A549 (cell line): ENCODE measurements at regions not wholly inside any gene's neighbourhood (a gene's known extent, or its start where the extent isn't known, plus 50 kb on each side); places are given as distances from the start of the nearest gene placed in this dataset.
"Not testable (repeated sequence)": the region's sequence is repeated elsewhere in the genome, so short reads cannot be mapped to it uniquely, and the experiment has no call there.

ENCODE experiments used
- ATAC-seq, 2 experiments: fragments of 200-7000 bp in 1 of 2; fragments of >200 bp in 1 of 2; cut with Nextera tagmentation in 1 of 2; cut with Tn5 transposase in 1 of 2; 3 replicates each; pipeline versions ENCODE4 v1.8.0 to v1.9.1; 2018 to 2020; ENCODE audit warnings: mild to moderate bottlenecking in 1 of 2, moderate library complexity in 1 of 2
- CTCF ChIA-PET: fragments of 300-600 bp; sonication (Branson Sonifier 250); formaldehyde crosslinking; extraction: SDS; loops from one replicate; lab custom pipeline; 2021; ENCODE audit warnings: antibody characterized with exemption, inconsistent platforms; lab: Yijun Ruan, JAX
- POLR2A ChIA-PET: fragments of 350-600 bp; formaldehyde crosslinking; extraction: SDS; loops from one replicate; lab custom pipeline; 2021; ENCODE audit warnings: antibody characterized with exemption, inconsistent platforms; lab: Yijun Ruan, JAX
- DNase-seq, 2 experiments: peaks; one replicate each; pipeline versions ENCODE4 v3.0.0 to v3.0.0-alpha.2; 2011 to 2016; ENCODE audit warnings: low read depth in 1 of 2, low spot score in 1 of 2
- FAIRE-seq: peaks from 2 replicates; lab custom pipeline; 2011; peaks lifted over from hg19 to GRCh38; lab: Jason Lieb, UNC
- H3K27ac ChIP-seq, 2 experiments: fragments of >200 bp; sonication (Bioruptor Twin); formaldehyde crosslinking; 3 replicates each; pipeline ENCODE4 v1.5.1; 2016 to 2017
- H3K4me1 ChIP-seq: fragments of >200 bp; sonication (Bioruptor Twin); formaldehyde crosslinking; 3 replicates; pipeline ENCODE4 v1.6.1; 2016
- H3K4me2 ChIP-seq: fragments of >200 bp; sonication (Bioruptor Twin); formaldehyde crosslinking; 3 replicates; pipeline ENCODE4 v1.6.1; 2016
- H3K4me3 ChIP-seq: fragments of >200 bp; sonication (Bioruptor Twin); formaldehyde crosslinking; 3 replicates; pipeline ENCODE4 v1.5.1; 2016
- H3K9me3 ChIP-seq: fragments of >200 bp; sonication (Bioruptor Twin); formaldehyde crosslinking; 3 replicates; pipeline ENCODE4 v1.6.1; 2016
- WGBS: methylation state at CpG from one replicate; pipeline ENCODE4 v1.1.6; 2017; ENCODE audit errors: missing lambda C conversion rate; 5-methylcytosine and 5-hydroxymethylcytosine counted together

DNA sequence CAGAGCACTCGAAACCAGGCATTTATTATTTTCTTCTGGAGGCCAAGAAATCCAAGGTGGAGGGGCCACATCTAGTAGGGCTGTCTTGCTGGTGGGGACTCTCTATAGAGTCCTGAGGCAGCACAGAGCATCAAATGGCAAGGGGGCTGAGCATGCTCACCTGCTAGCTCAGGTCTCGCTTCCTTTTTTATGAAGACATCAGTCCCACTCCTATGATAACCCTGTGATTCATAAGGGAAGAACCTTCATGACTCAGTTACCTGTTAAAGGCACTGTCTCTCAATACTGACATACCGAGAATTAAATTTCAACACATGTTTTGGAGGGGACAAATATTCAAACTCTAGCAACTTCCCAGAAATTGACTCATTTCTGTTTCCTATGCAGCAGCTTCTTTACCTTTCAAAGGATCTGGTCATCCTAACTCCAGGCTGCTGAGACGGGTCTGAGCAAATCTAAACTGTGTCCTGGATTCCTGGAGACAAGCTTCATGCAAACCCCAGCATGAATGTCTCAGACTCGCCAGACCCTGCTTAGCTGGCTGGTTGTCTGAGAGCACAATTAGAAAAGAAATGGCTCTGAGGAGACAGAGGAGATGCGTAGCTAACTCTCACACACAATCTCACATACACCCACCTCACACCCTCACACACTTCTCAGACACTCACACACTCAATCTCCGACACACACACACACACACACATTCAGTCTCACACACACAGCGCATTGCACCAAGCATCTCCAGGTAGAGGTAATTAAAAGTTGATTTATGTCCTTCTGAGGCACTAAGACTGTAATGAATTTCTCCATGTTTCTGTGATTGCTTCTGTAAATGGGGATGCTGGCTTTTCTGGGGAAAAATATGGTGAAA, 280.8 kb downstream of the BCL2L11 start:
- H3K4me3 ChIP-seq, H3K9me3 ChIP-seq, DNase-seq, H3K27ac ChIP-seq, H3K4me1 ChIP-seq, CTCF ChIA-PET, POLR2A ChIA-PET, H3K4me2 ChIP-seq, FAIRE-seq, ATAC-seq: not testable (repeated sequence)
- 89% methylated on average over 3 of the region's 8 CpGs for WGBS

DNA sequence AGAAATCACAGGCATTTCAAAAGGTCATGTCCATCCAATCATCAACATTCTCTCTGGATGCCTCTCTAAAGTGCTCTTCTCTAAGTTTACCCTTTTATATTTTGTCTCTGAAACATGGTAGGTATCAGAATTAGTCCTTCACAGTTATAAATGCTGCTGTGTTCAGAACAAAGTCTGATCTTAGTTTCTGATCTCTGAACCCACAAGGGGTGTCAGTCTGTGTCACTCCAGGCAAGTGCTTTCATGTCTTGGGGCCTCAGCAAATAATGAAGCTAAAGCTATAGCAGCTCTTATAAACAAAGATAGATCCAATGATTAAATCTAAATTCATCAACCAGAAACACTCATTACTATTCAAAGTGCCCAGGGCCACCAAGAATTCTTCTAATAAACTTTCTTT, 281.7 kb downstream of the BCL2L11 start:
- CTCF ChIA-PET, POLR2A ChIA-PET, FAIRE-seq: not testable (repeated sequence)

DNA sequence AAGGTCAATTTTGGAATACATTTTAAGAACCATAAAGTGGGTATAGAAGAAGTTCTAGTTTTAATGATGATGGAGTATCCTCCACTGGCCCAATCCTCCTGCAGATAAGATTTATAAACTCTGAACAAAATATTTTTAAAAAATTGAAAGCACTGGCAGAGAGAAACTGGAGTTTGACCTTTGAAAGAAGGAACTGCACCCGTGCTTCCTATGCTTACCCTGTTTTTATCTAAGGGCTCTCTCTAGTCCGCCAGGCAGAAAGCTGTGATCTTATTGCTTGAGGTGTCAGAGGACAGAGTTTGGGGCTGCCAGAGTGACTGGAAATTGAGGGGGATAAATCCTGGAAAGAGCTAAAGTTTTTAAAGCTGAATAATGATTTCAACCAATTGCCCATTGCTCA, 282.6 kb downstream of the BCL2L11 start:
- DNase-seq, POLR2A ChIA-PET, H3K4me2 ChIP-seq, H3K4me1 ChIP-seq, CTCF ChIA-PET, H3K9me3 ChIP-seq, ATAC-seq, FAIRE-seq, H3K27ac ChIP-seq, H3K4me3 ChIP-seq: not testable (repeated sequence)
- WGBS: 75% methylated on average over 2 of the region's 2 CpGs

More for the DNA sequence above, 281.7 kb downstream of the BCL2L11 start:
- ATAC-seq, H3K4me2 ChIP-seq, H3K4me3 ChIP-seq, DNase-seq, H3K4me1 ChIP-seq, H3K27ac ChIP-seq, H3K9me3 ChIP-seq: not testable (repeated sequence)

DNA sequence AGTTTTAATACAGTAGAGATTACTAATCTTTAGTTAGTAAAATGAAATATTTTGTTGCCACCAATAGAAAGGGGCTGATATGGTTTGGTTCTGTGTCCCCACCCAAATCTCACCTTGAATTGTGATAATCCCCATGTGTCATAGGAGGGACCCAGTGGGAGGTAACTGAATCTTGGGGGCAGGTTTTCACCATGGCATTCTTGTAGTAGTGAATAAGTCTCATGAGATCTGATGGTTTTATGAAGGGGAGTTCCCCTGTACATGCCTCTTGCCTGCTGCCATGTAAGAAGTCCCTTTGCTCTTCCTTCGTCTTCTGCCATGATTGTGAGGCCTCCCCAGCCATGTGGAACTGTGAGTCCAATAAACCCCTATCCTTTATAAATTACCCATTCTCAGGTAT, 285.9 kb downstream of the BCL2L11 start:
- H3K27ac ChIP-seq, POLR2A ChIA-PET, FAIRE-seq, DNase-seq, H3K4me1 ChIP-seq, CTCF ChIA-PET, H3K9me3 ChIP-seq, H3K4me3 ChIP-seq, H3K4me2 ChIP-seq, ATAC-seq: not testable (repeated sequence)
- no CpG with 5 or more reads among the region's 1 CpG for WGBS

DNA sequence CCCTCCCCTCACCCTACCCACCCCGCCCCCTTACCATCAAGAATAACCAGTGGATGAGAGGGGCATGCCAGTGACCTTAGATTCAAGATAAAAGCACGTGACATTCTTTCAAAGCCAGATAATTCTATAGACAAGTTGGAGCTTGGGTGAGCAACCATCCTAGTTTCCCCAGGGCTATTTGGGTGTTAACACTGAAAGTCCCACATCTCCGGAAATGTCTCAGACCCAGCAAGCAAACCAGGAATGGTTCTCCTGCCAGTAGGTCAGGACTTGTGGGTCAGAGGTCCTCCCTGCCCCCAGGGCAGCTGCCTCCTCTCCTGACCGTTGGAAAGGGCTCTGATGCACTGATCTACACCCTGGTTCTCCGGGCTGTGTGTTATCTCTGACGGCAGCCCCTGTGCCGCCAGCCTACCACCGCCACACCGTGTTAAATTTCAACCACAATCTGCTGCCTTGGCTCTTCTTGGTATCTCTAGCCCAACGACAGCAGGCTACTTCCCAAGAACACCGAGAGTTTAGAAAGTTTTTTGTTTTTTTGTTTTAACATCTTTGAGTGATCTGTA, 287.0 kb downstream of the BCL2L11 start:
- H3K4me1 ChIP-seq, CTCF ChIA-PET, FAIRE-seq, H3K9me3 ChIP-seq, DNase-seq, H3K27ac ChIP-seq, H3K4me3 ChIP-seq, H3K4me2 ChIP-seq, POLR2A ChIA-PET: not testable (repeated sequence)
- 60% methylated on average over 1 of the region's 11 CpGs for WGBS
- ATAC-seq: peak; percentile 61 to 76; a peak in 4 of 6 replicates

DNA sequence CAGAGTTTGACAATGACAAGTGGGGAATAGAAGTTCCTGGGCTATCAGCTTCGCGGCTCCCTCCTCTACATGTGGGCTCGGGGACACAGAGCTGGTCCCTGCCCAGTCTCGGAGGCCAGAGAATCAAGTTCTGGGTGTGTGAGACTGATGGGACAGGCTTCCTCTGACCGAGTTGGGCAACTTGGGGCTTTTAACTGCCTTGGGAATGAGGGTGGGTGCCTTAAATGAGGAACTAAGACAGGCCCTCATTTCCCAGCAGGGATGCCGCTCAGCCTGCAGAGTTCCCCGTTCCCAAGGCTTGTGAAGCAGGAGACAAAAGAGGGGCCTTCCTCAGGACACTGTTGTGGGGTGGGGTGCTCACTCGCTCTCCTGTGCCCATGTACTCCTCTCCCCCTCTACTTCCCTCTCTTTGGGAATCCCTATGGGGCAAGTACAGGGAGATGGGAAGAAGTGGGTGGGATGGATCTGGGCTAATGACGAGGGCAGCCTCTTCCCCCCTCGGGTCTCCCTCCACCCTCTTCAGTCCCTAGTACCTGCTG, 290.2 kb downstream of the BCL2L11 start:
- 77% methylated on average over 4 of the region's 10 CpGs for WGBS
- DNase-seq, H3K9me3 ChIP-seq, POLR2A ChIA-PET, FAIRE-seq, H3K27ac ChIP-seq, CTCF ChIA-PET, ATAC-seq, H3K4me3 ChIP-seq, H3K4me2 ChIP-seq, H3K4me1 ChIP-seq: not testable (repeated sequence)

DNA sequence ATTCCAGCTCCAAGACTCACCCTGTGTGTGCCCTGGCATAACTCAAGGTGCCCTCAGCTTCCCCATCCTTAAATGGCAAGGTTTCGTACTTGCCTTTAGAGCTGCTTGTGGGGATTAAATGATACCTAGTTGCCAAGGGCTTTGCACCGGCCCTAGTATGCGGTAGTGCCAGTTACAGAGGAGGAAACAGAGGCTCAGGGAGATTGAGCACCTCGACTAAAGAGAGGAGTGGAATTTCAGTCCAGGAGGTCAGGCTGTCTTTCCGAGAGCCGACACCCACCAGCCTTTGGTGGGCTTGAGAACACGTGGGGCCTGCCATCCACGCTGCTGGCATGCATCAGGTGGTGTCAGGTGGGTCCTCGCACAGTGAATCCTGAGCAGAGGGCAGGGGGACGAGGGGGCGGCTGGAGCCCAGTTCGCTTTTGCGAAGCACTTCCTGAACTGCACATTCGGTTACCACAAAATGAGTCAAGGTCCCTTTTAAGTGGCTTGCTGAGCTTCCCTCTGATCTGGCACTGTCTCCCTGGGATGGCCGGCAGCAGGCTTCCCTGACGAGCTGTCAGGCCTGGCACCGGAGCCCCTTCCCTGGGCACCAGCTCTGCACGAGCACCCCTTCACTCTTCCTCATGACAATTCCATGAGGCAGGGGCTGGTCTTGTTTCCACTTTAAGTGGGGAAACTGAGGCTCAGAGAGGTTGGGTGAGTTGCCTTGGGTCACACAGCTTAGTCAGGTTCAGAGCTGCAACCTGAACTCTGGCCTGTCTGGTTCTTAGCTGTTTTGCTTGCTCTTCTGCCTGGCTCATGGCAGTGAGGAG, 291.4 kb downstream of the BCL2L11 start:
- H3K4me1 ChIP-seq, DNase-seq, H3K4me3 ChIP-seq, ATAC-seq, POLR2A ChIA-PET, CTCF ChIA-PET, FAIRE-seq, H3K9me3 ChIP-seq, H3K27ac ChIP-seq, H3K4me2 ChIP-seq: not testable (repeated sequence)
- WGBS: 93% methylated on average over 9 of the region's 18 CpGs

DNA sequence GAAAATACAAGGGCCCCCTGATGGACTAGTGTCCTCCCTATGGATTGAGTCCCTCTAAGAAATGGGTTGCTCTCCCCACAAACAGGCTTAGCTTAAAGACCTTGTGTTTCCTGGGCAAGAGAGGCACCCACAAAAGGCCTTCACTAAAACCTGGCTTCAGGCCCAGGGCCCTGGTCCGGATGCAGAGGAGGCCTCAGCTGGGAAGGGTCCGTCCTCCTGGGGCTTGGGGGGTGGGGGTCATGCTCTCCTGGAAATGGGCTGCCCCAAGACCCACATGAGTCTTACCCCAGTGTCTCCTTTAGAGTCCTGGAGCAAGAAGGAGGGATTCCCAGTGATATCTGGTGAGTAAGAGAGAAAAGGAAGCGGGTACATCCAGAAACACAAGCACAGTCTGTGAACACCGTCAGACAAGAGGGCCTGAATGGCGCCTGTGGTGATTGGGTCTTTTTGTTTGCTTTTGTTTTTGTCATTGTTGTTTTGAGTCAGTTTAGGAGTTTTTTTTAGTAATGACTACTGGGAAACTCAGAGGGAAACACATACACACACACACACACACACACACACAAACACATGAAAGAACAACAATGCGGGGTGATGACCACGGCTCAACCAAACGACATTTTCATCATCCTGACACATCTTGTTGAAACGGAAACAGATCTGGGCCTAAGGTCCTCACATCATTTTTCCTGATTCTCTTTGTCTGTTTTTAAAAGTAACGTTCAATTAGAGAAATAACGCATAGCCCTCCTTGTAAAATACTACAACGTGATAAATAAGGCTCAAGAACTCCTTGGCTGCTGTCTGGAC, 292.3 kb downstream of the BCL2L11 start:
- H3K4me3 ChIP-seq, FAIRE-seq, H3K9me3 ChIP-seq, H3K4me2 ChIP-seq, ATAC-seq, POLR2A ChIA-PET, H3K4me1 ChIP-seq, H3K27ac ChIP-seq, DNase-seq, CTCF ChIA-PET: not testable (repeated sequence)
- WGBS: 90% methylated on average over 10 of the region's 12 CpGs

DNA sequence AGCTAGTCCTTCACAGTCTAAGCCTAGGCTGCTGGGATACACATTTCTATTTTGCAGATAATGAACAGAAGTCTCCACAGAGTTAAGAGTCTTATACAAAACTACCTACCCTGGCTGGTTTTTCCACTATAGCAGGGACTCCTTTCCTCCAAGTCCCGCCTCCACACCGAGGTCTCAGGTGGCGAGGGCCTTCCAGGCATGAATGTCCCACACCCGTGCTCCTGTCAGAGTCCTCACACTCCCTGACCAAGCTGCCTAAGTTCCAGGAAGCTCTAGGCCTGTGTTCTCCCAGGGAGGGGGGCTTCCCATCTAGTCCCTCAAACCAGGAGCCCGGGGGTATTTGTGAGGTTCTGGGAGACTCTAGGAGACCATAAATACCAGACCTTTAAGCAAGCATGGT, 293.2 kb downstream of the BCL2L11 start:
- H3K4me3 ChIP-seq, H3K4me2 ChIP-seq, CTCF ChIA-PET, DNase-seq, H3K9me3 ChIP-seq, POLR2A ChIA-PET, FAIRE-seq, ATAC-seq, H3K27ac ChIP-seq: not testable (repeated sequence)
- H3K4me1 ChIP-seq: peaks cover 16% of the 10 kb centered on the region
- 95% methylated on average over 4 of the region's 5 CpGs for WGBS
